Osteoblast (primary cell): ENCODE measurements at regions not wholly inside any gene's neighbourhood (a gene's known extent, or its start where the extent isn't known, plus 50 kb on each side); places are given as distances from the start of the nearest gene placed in this dataset.

ENCODE experiments used
- DNase-seq: peaks from one replicate; pipeline ENCODE4 v3.0.0; 2011; ENCODE audit warnings: low spot score, mixed read lengths; ENCODE audit not compliant: insufficient read length; ENCODE audit errors: missing footprints
- H2AFZ ChIP-seq: 2 replicates; pipeline ENCODE4 v1.6.0; 2011; ENCODE audit warnings: mild to moderate bottlenecking, low read length
- H3K27ac ChIP-seq: 2 replicates; pipeline ENCODE4 v1.5.1; 2011; ENCODE audit warnings: mild to moderate bottlenecking, low read depth, low read length, moderate library complexity
- H3K27me3 ChIP-seq: 2 replicates; pipeline ENCODE4 v1.6.0; 2012; ENCODE audit warnings: mild to moderate bottlenecking, control low read depth, inconsistent platforms, low read length, moderate library complexity; ENCODE audit not compliant: insufficient read depth
- H3K36me3 ChIP-seq: 2 replicates; pipeline ENCODE4 v1.5.1; 2011; ENCODE audit warnings: mild to moderate bottlenecking, low read length, control low read depth, moderate library complexity; ENCODE audit not compliant: insufficient read depth
- H3K4me1 ChIP-seq: 2 replicates; pipeline ENCODE4 v1.5.1; 2011; ENCODE audit warnings: mild to moderate bottlenecking, low read length, control low read depth, moderate library complexity; ENCODE audit not compliant: insufficient read depth
- H3K4me2 ChIP-seq: 2 replicates; pipeline ENCODE4 v1.6.0; 2011; ENCODE audit warnings: mild to moderate bottlenecking, low read length; ENCODE audit not compliant: insufficient read depth
- H3K4me3 ChIP-seq: fragments of 200-600 bp; sonication (generic); 3 replicates; pipeline ENCODE4 v1.5.1; 2012; ENCODE audit warnings: mild to moderate bottlenecking, low read length, inconsistent platforms; ENCODE audit not compliant: insufficient read depth
- H3K79me2 ChIP-seq: 2 replicates; pipeline ENCODE4 v1.6.0; 2012; ENCODE audit warnings: mild to moderate bottlenecking, low read length, control low read depth, inconsistent platforms; ENCODE audit not compliant: insufficient read depth
- H3K9me3 ChIP-seq: 2 replicates; pipeline ENCODE4 v1.5.1; 2011; ENCODE audit warnings: low read depth, low read length, control low read depth
- H4K20me1 ChIP-seq: 2 replicates; pipeline ENCODE4 v1.6.0; 2012; ENCODE audit warnings: mild to moderate bottlenecking, low read length, control low read depth; ENCODE audit not compliant: insufficient read depth
- CTCF ChIP-seq: IDR thresholded peaks from 2 replicates; pipeline ENCODE4 v1.5.1; 2011; ENCODE audit warnings: mild to moderate bottlenecking, low read depth, low read length, moderate library complexity; ENCODE audit errors: extremely low read depth

DNA sequence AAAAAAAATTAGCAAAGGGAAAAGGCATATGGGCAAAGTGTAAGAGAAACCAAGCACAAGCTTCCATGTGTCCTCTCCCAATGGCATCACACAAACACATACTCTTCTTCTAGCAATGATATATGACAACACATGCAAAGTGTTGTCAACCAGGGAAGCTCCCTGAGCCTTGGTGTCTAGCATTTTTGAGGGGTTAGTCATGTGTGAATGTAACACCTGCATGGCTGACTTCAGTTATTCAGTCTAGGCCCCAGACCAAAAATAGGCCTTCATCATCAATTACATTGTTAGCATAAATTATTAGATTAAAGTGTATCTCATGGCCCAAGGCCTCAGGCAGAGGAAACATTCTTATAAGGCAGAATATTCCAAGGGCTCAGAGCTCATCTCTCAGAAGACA lies 450.0 kb downstream of the TLE1 start:
- no peaks in the 10 kb centered on the region for H3K36me3 ChIP-seq
- no peak for TF ChIP-seq CTCF
- no peak overlapping the region for H3K4me3 ChIP-seq
- H3K79me2 ChIP-seq = no peaks in the 10 kb centered on the region
- H3K27ac ChIP-seq = no peak overlapping the region
- no peaks in the 10 kb centered on the region for H3K27me3 ChIP-seq
- no peak overlapping the region for H2AFZ ChIP-seq
- no peaks in the 10 kb centered on the region for H3K9me3 ChIP-seq
- H4K20me1 ChIP-seq = no peaks in the 10 kb centered on the region
- no peaks in the 10 kb centered on the region for H3K4me1 ChIP-seq
- no peak overlapping the region for H3K4me2 ChIP-seq
- no peak for DNase-seq

DNA sequence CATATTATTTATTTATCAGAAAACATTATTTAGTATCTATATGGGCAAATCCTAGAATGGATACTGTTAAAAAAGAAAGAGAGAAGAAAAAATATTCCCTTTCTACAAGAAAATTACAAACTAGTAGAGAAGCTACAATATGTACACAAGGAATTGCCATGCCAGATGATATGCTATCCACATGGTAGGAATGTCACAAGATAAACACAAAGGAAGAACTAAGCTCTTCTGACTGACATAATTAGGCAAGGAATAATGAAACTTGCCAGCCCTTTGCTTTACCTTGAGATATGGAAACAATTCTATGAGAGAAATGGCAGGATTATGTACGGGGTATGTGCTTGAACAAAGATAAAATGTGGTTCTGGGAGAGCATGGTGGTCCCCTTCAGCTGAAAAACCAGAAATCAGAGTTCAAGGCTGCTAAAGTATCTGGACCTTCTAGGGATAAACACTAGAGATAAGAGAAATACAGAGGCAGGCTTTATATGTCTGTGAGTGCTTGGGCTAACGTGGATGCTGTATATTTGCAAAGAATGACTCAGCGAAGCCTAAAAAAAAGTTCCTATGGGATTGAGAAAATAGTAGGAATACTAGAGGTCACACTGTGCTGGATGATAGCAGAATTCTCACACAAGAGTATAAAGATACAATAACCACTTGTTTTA lies 451.6 kb downstream of the TLE1 start:
- no peak for TF ChIP-seq CTCF
- Histone ChIP-seq H3K36me3 (no peaks in the 10 kb centered on the region), H3K79me2 (no peaks in the 10 kb centered on the region), H2AFZ (no peak overlapping the region), H3K27me3 (no peaks in the 10 kb centered on the region), H3K9me3 (no peaks in the 10 kb centered on the region), H3K4me3 (no peak overlapping the region), H3K27ac (no peak overlapping the region), H3K4me1 (no peaks in the 10 kb centered on the region), H3K4me2 (no peak overlapping the region), H4K20me1 (no peaks in the 10 kb centered on the region)
- peak; percentile 23 for DNase-seq

- Histone ChIP-seq H3K4me1 (no peaks in the 10 kb centered on the region), H3K4me3 (no peak overlapping the region), H3K4me2 (no peak overlapping the region), H3K27me3 (no peaks in the 10 kb centered on the region), H2AFZ (no peak overlapping the region), H3K79me2 (no peaks in the 10 kb centered on the region), H3K27ac (no peak overlapping the region), H3K9me3 (no peaks in the 10 kb centered on the region), H3K36me3 (no peaks in the 10 kb centered on the region), H4K20me1 (no peaks in the 10 kb centered on the region)
- no peak for DNase-seq
- no peak for TF ChIP-seq CTCF
Measured at GRCh38 chr9:81234924-81235610, 454.3 kb downstream of the TLE1 start.

- Histone ChIP-seq H3K27ac (no peak overlapping the region), H4K20me1 (no peaks in the 10 kb centered on the region), H3K4me1 (no peaks in the 10 kb centered on the region), H3K27me3 (no peaks in the 10 kb centered on the region), H3K79me2 (no peaks in the 10 kb centered on the region), H3K4me3 (no peak overlapping the region), H3K36me3 (no peaks in the 10 kb centered on the region), H2AFZ (no peak overlapping the region), H3K4me2 (no peak overlapping the region), H3K9me3 (no peaks in the 10 kb centered on the region)
- TF ChIP-seq CTCF = no peak
- DNase-seq = no peak
Measured at GRCh38 chr9:81231011-81231410, 458.3 kb downstream of the TLE1 start.
